H1 (cell line): ENCODE measurements at regions not wholly inside any gene's neighbourhood (a gene's known extent, or its start where the extent isn't known, plus 50 kb on each side); places are given as distances from the start of the nearest gene placed in this dataset.

Source experiments
- ASH2L ChIP-seq: fragments of 200-600, 300-600 bp; sonication (generic); IDR thresholded peaks from one replicate; pipeline ENCODE4 v1.7.1; 2017; ENCODE audit warnings: low read length
- FOSL1 ChIP-seq: IDR thresholded peaks from 2 replicates; pipeline ENCODE4 v1.6.1; 2011; ENCODE audit warnings: mild to moderate bottlenecking, low read depth, low read length, moderate library complexity; ENCODE audit not compliant: insufficient read depth
- NRF1 ChIP-seq: IDR thresholded peaks from 2 replicates; pipeline ENCODE4 v1.6.1; 2011; ENCODE audit warnings: mild to moderate bottlenecking, low read depth, low read length, improper control_type of control experiment
- PHF8 ChIP-seq: fragments of 200-600 bp; sonication (generic); conservative IDR thresholded peaks from 2 replicates; pipeline ENCODE4 v1.7.1; 2012; ENCODE audit warnings: low read depth, mild to moderate bottlenecking, inconsistent platforms, low read length, moderate library complexity
- RFX5 ChIP-seq: IDR thresholded peaks from 2 replicates; pipeline ENCODE4 v1.6.1; 2011; ENCODE audit warnings: low read depth, low read length, improper control_type of control experiment, borderline replicate concordance
- SAP30 ChIP-seq: fragments of 300-600 bp; sonication (generic); IDR thresholded peaks from 2 replicates; pipeline ENCODE4 v1.7.1; 2012; ENCODE audit warnings: low read length, moderate library complexity, mild to moderate bottlenecking, inconsistent platforms; ENCODE audit not compliant: insufficient read depth, insufficient replicate concordance
- SIN3A ChIP-seq, 2 experiments: IDR thresholded peaks in 1 of 2; conservative IDR thresholded peaks in 1 of 2; 2 replicates each; pipeline ENCODE4 v1.6.1; 2011 to 2012; ENCODE audit warnings: low read length in 2 of 2, improper control_type of control experiment in 1 of 2, low read depth in 1 of 2, mild to moderate bottlenecking in 1 of 2
- SIX5 ChIP-seq: IDR thresholded peaks from 2 replicates; pipeline ENCODE4 v1.6.1; 2011; ENCODE audit warnings: mild to moderate bottlenecking, low read depth, low read length
- SRF ChIP-seq: IDR thresholded peaks from 2 replicates; pipeline ENCODE4 v1.6.1; 2011; ENCODE audit warnings: mild to moderate bottlenecking, low read depth, low read length, moderate library complexity
- SUZ12 ChIP-seq: fragments of 200-600 bp; sonication (generic); IDR thresholded peaks from 2 replicates; pipeline ENCODE4 v1.6.1; 2012; ENCODE audit warnings: mild to moderate bottlenecking, inconsistent platforms, low read length, moderate library complexity, mixed read lengths
- TAF1 ChIP-seq: IDR thresholded peaks from 2 replicates; pipeline ENCODE4 v1.6.1; 2011; ENCODE audit warnings: mild to moderate bottlenecking, low read depth, low read length
- TF ChIP-seq, protein P1 (sequence below): fragments of 300-600 bp; sonication (generic); IDR thresholded peaks from 2 replicates; pipeline ENCODE4 v1.7.1; 2012; ENCODE audit warnings: low read length, moderate library complexity, mild to moderate bottlenecking, inconsistent platforms; ENCODE audit not compliant: insufficient replicate concordance

DNA sequence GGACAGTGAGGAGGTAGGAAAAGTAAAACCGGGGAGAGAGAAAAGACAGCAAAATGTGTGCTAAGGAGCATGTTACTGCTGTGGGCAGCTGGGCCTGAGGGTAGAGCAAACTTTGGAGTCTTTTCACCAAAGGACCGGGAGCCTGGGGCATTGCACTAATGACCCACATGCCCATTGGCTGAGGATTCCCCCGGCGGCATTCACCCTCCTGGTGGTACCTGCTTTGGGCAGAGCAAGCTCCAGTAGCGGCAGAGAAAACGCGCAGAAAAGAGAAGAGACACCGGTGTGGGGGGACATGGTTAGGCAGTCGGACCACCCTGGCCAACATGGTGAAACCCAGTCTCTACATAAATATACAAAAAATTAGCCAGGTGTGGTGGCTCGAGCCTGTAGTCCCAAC is 83.4 kb upstream of the ESRRB start (continued):
- TF ChIP-seq, protein P1, sequence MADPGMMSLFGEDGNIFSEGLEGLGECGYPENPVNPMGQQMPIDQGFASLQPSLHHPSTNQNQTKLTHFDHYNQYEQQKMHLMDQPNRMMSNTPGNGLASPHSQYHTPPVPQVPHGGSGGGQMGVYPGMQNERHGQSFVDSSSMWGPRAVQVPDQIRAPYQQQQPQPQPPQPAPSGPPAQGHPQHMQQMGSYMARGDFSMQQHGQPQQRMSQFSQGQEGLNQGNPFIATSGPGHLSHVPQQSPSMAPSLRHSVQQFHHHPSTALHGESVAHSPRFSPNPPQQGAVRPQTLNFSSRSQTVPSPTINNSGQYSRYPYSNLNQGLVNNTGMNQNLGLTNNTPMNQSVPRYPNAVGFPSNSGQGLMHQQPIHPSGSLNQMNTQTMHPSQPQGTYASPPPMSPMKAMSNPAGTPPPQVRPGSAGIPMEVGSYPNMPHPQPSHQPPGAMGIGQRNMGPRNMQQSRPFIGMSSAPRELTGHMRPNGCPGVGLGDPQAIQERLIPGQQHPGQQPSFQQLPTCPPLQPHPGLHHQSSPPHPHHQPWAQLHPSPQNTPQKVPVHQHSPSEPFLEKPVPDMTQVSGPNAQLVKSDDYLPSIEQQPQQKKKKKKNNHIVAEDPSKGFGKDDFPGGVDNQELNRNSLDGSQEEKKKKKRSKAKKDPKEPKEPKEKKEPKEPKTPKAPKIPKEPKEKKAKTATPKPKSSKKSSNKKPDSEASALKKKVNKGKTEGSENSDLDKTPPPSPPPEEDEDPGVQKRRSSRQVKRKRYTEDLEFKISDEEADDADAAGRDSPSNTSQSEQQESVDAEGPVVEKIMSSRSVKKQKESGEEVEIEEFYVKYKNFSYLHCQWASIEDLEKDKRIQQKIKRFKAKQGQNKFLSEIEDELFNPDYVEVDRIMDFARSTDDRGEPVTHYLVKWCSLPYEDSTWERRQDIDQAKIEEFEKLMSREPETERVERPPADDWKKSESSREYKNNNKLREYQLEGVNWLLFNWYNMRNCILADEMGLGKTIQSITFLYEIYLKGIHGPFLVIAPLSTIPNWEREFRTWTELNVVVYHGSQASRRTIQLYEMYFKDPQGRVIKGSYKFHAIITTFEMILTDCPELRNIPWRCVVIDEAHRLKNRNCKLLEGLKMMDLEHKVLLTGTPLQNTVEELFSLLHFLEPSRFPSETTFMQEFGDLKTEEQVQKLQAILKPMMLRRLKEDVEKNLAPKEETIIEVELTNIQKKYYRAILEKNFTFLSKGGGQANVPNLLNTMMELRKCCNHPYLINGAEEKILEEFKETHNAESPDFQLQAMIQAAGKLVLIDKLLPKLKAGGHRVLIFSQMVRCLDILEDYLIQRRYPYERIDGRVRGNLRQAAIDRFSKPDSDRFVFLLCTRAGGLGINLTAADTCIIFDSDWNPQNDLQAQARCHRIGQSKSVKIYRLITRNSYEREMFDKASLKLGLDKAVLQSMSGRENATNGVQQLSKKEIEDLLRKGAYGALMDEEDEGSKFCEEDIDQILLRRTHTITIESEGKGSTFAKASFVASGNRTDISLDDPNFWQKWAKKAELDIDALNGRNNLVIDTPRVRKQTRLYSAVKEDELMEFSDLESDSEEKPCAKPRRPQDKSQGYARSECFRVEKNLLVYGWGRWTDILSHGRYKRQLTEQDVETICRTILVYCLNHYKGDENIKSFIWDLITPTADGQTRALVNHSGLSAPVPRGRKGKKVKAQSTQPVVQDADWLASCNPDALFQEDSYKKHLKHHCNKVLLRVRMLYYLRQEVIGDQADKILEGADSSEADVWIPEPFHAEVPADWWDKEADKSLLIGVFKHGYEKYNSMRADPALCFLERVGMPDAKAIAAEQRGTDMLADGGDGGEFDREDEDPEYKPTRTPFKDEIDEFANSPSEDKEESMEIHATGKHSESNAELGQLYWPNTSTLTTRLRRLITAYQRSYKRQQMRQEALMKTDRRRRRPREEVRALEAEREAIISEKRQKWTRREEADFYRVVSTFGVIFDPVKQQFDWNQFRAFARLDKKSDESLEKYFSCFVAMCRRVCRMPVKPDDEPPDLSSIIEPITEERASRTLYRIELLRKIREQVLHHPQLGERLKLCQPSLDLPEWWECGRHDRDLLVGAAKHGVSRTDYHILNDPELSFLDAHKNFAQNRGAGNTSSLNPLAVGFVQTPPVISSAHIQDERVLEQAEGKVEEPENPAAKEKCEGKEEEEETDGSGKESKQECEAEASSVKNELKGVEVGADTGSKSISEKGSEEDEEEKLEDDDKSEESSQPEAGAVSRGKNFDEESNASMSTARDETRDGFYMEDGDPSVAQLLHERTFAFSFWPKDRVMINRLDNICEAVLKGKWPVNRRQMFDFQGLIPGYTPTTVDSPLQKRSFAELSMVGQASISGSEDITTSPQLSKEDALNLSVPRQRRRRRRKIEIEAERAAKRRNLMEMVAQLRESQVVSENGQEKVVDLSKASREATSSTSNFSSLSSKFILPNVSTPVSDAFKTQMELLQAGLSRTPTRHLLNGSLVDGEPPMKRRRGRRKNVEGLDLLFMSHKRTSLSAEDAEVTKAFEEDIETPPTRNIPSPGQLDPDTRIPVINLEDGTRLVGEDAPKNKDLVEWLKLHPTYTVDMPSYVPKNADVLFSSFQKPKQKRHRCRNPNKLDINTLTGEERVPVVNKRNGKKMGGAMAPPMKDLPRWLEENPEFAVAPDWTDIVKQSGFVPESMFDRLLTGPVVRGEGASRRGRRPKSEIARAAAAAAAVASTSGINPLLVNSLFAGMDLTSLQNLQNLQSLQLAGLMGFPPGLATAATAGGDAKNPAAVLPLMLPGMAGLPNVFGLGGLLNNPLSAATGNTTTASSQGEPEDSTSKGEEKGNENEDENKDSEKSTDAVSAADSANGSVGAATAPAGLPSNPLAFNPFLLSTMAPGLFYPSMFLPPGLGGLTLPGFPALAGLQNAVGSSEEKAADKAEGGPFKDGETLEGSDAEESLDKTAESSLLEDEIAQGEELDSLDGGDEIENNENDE = no peak
- TF ChIP-seq SIN3A (conservative IDR thresholded peaks at IDR 0.05 in 1 of 2, IDR thresholded peaks at IDR 0.05 in 1 of 2; ENCODE audit: low read depth in 1 of 2, low read length in 2 of 2) (no peak), PHF8 (no peak), NRF1 (no peak), SAP30 (no peak), RFX5 (no peak), SRF (no peak), SIX5 (no peak), ASH2L (no peak), FOSL1 (no peak), SUZ12 (no peak), TAF1 (no peak)
